Left ventricle myocardium inferior (tissue), 1 donor: ENCODE measurements at regions not wholly inside any gene's neighbourhood (a gene's known extent, or its start where the extent isn't known, plus 50 kb on each side); places are given as distances from the start of the nearest gene placed in this dataset.

Experiments
- DNase-seq: peaks from one replicate; pipeline ENCODE4 v3.0.0-alpha.2; 2020
- H3K27ac ChIP-seq: fragments of 200-600 bp; replicated peaks from 2 replicates; pipeline ENCODE4 v1.8.0; 2021
- H3K27me3 ChIP-seq: fragments of 200-600 bp; 2 replicates; pipeline ENCODE4 v1.8.0; 2021; ENCODE audit warnings: low read depth
- H3K36me3 ChIP-seq: fragments of 200-600 bp; 2 replicates; pipeline ENCODE4 v1.8.0; 2021
- H3K4me1 ChIP-seq: fragments of 200-600 bp; 2 replicates; pipeline ENCODE4 v1.8.0; 2021
- H3K4me3 ChIP-seq: fragments of 200-600 bp; 2 replicates; pipeline ENCODE4 v1.8.0; 2021; ENCODE audit warnings: mild to moderate bottlenecking, moderate library complexity
- H3K9me3 ChIP-seq: fragments of 200-600 bp; replicated peaks from 2 replicates; pipeline ENCODE4 v1.8.0; 2021
- intact Hi-C: fragments of 100-400 bp; cut with micrococcal nuclease; formaldehyde crosslinking; loops from one replicate; pipeline ENCODE4 v1.11.0; 2022
- TF ChIP-seq, protein P1 (sequence below): fragments of 200-600 bp; IDR thresholded peaks from 2 replicates; pipeline ENCODE4 v1.8.0; 2021; ENCODE audit warnings: antibody characterized with exemption, mild to moderate bottlenecking, borderline replicate concordance
- donor health status: DM: no; HTN: yes; CAD: no; lungs with severe emphysema.

DNA sequence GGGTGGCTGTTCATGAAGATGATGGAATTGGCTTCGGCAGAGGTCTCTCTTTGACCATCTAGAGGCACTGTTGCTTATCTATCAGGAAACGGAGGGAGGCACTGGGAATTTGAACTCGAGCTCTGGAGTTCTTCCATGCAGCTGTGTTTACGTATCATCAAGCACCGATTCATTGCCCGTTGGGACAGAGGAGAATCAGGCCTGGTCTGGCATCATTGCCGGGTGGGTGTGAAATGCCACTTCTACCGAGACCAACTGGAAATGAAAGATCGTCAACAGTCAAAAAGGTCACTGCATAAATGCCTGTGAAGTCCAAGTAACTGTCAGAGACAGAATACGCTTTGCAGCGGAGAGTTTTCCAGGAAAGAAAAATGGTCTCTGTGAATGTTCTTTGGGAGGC lies 166.9 kb downstream of the ASMT start:
- Histone ChIP-seq H3K4me1 (no peaks in the 10 kb centered on the region), H3K27me3 (no peaks in the 10 kb centered on the region), H3K9me3 (peaks cover 35% of the 10 kb centered on the region), H3K4me3 (no peak overlapping the region), H3K36me3 (no peaks in the 10 kb centered on the region), H3K27ac (no peak overlapping the region)
- intact Hi-C loops = no loop called here
- TF ChIP-seq, protein P1, sequence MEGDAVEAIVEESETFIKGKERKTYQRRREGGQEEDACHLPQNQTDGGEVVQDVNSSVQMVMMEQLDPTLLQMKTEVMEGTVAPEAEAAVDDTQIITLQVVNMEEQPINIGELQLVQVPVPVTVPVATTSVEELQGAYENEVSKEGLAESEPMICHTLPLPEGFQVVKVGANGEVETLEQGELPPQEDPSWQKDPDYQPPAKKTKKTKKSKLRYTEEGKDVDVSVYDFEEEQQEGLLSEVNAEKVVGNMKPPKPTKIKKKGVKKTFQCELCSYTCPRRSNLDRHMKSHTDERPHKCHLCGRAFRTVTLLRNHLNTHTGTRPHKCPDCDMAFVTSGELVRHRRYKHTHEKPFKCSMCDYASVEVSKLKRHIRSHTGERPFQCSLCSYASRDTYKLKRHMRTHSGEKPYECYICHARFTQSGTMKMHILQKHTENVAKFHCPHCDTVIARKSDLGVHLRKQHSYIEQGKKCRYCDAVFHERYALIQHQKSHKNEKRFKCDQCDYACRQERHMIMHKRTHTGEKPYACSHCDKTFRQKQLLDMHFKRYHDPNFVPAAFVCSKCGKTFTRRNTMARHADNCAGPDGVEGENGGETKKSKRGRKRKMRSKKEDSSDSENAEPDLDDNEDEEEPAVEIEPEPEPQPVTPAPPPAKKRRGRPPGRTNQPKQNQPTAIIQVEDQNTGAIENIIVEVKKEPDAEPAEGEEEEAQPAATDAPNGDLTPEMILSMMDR = no peak
- no peak for DNase-seq

DNA sequence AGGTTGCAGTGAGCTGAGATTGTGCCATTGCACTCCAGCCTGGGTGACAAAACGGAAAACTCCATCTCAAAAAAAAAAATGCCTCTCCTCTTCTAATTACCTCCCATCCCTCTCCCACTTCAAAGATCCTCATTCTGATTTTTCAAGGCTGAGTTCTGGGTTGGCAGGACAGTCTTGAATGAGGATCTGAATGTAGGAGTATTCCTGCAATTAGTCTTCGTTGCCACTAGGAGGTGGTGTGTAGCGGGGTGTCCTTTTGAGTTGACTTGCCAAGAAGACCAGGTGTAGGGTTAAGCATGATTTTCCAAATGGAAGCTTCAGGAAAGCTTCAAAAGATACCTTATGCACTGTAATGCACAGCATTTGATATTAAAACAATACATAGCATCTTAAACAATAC lies 169.9 kb downstream of the ASMT start:
- TF ChIP-seq, protein P1 = no peak
- Histone ChIP-seq H3K9me3 (peaks cover 38% of the 10 kb centered on the region), H3K27ac (no peak overlapping the region), H3K27me3 (no peaks in the 10 kb centered on the region), H3K4me1 (no peaks in the 10 kb centered on the region), H3K4me3 (no peak overlapping the region), H3K36me3 (no peaks in the 10 kb centered on the region)
- DNase-seq = no peak
- intact Hi-C loops = no loop called here

DNA sequence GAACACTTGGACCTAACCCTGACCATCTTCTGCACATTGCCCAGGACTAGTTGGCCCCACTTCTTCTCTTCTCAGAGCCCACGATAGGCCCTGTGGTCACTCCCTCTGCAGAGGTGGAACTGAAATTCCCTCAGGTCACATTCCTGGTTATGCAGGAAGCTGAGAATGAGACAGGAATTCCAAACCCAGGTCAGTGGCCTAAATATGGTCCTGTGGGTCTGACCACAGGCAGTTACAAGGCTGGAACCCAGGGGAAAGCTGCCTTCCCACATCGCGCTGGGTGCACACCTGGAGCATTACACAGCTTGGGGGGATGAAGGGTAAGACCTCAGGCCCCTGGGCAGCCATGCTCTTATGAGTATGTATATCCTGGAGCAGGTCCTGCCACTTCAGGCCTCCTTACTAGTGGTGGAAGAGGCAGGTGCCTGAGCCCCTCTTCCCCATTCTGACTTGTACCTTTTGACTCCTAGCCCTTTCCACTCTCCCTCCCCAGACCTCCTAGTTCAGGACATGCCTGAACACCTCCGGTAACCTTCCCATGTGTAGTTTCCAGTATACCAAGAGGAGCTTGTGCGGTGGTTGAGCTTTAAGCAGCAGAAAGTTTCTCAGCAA lies 173.5 kb downstream of the ASMT start:
- no peak for DNase-seq
- H3K27ac ChIP-seq = no peak overlapping the region
- TF ChIP-seq, protein P1 = no peak

DNA sequence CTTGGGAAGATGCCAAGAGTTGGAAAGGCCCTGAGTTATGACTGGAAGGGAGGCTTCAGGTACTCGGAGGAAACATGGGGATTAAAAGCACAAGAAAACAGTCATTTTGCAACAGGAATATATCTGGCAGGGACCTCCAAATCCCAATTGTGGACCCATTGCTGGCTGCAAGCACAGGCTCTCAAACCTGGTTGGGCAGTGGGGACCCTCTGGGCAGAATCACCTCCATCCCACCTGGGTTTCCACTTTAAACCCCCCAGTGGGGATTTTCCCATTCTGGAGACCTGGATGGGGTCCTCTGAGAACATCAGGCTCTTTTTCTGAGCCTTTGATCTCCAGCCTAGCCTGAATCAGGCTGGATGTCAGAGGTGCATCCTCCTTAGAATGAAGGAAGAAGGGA lies 177.8 kb downstream of the ASMT start:
- Histone ChIP-seq H3K4me3 (no peak overlapping the region), H3K9me3 (no peaks in the 10 kb centered on the region), H3K27ac (no peak overlapping the region), H3K27me3 (no peaks in the 10 kb centered on the region), H3K36me3 (no peaks in the 10 kb centered on the region), H3K4me1 (no peaks in the 10 kb centered on the region)
- TF ChIP-seq, protein P1 = no peak
- DNase-seq = no peak
- intact Hi-C loops = no loop called here

More for the DNA sequence above, 173.5 kb downstream of the ASMT start:
- H3K27me3 ChIP-seq = no peaks in the 10 kb centered on the region
- no peaks in the 10 kb centered on the region for H3K36me3 ChIP-seq
- no peak overlapping the region for H3K4me3 ChIP-seq
- peaks cover 34% of the 10 kb centered on the region for H3K9me3 ChIP-seq
- intact Hi-C loops = no loop called here
- no peaks in the 10 kb centered on the region for H3K4me1 ChIP-seq

DNA sequence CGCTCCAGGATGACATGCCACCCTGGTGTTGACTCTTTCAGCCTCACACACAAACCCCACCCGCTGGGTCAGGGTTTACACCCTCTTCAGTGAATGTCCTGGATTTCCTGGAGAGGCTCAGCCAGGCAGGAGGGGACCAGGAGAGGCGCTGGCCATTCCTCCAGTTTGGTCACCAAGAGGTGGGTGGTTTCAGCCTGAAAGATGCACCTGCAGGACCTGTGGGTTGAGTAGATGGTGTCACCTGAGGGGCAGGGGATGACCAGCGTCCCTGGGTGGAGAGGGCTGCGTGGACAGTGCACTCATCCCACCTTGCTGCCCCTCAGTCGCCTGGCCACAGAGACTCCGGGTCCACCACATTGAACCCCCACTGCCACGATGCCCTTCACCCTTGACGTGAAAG lies 179.7 kb downstream of the ASMT start:
- intact Hi-C loops = no loop called here
- no peak overlapping the region for H3K4me3 ChIP-seq
- H3K36me3 ChIP-seq = no peaks in the 10 kb centered on the region
- H3K27ac ChIP-seq = no peak overlapping the region
- DNase-seq = no peak
- no peaks in the 10 kb centered on the region for H3K27me3 ChIP-seq
- no peaks in the 10 kb centered on the region for H3K4me1 ChIP-seq
- H3K9me3 ChIP-seq = no peaks in the 10 kb centered on the region
- TF ChIP-seq, protein P1 = no peak
